Superior temporal gyrus (tissue), 1 donor: ENCODE measurements at regions not wholly inside any gene's neighbourhood (a gene's known extent, or its start where the extent isn't known, plus 50 kb on each side); places are given as distances from the start of the nearest gene placed in this dataset.
A peak's percentile ranks its signal among the peaks of the same experiment; 100 is the strongest.
"Not testable (repeated sequence)": the region's sequence is repeated elsewhere in the genome, so short reads cannot be mapped to it uniquely, and the experiment has no call there.

ENCODE experiments used
- DNase-seq: peaks from one replicate; pipeline ENCODE4 v3.0.0-alpha.2; 2016; ENCODE audit errors: extremely low spot score

- no peak for DNase-seq
Measured at GRCh38 chr5:13346401-13346800, 598.1 kb downstream of the DNAH5 start.

- no peak for DNase-seq
Measured at GRCh38 chr5:13339093-13339492, 605.4 kb downstream of the DNAH5 start.

GRCh38 chr5:13335026-13335425, 609.5 kb downstream of the DNAH5 start:
- not testable (repeated sequence) for DNase-seq

- DNase-seq = no peak
Measured at GRCh38 chr5:13331585-13331984, 612.9 kb downstream of the DNAH5 start.

- no peak for DNase-seq
Measured at GRCh38 chr5:13328316-13328715, 616.2 kb downstream of the DNAH5 start.

GRCh38 chr5:13325765-13326164, 618.7 kb downstream of the DNAH5 start:
- no peak for DNase-seq

GRCh38 chr5:13322769-13323168, 621.7 kb downstream of the DNAH5 start:
- DNase-seq = no peak

- no peak for DNase-seq
Measured at GRCh38 chr5:13317654-13318053, 626.8 kb downstream of the DNAH5 start.

- DNase-seq = no peak
Measured at GRCh38 chr5:13316176-13316575, 628.3 kb downstream of the DNAH5 start.

- no peak for DNase-seq
Measured at GRCh38 chr5:13307480-13307879, 637.0 kb downstream of the DNAH5 start.

GRCh38 chr5:13303445-13303844, 641.0 kb downstream of the DNAH5 start:
- DNase-seq = no peak

GRCh38 chr5:13278811-13279210, 665.7 kb downstream of the DNAH5 start:
- DNase-seq = no peak

GRCh38 chr5:13278148-13278547, 666.3 kb downstream of the DNAH5 start:
- DNase-seq = no peak

- DNase-seq = no peak
Measured at GRCh38 chr5:13276156-13276555, 668.3 kb downstream of the DNAH5 start.

- DNase-seq = no peak
Measured at GRCh38 chr5:13263701-13264100, 680.8 kb downstream of the DNAH5 start.

- no peak for DNase-seq
Measured at GRCh38 chr5:13253111-13253510, 691.4 kb downstream of the DNAH5 start.

- no peak for DNase-seq
Measured at GRCh38 chr5:13252699-13253098, 691.8 kb downstream of the DNAH5 start.

GRCh38 chr5:13251623-13252376, 692.7 kb downstream of the DNAH5 start:
- DNase-seq = no peak

GRCh38 chr5:13250464-13251291, 693.8 kb downstream of the DNAH5 start:
- DNase-seq = no peak

- DNase-seq = no peak
Measured at GRCh38 chr5:13249854-13250253, 694.6 kb downstream of the DNAH5 start.

- peak; percentile 48 for DNase-seq
Measured at GRCh38 chr5:13248253-13248652, 696.2 kb downstream of the DNAH5 start.

- no peak for DNase-seq
Measured at GRCh38 chr5:13246053-13246452, 698.4 kb downstream of the DNAH5 start.

GRCh38 chr5:13244151-13244550, 700.3 kb downstream of the DNAH5 start:
- no peak for DNase-seq
